Endothelial cell (in vitro differentiated cells): ENCODE measurements at regions not wholly inside any gene's neighbourhood (a gene's known extent, or its start where the extent isn't known, plus 50 kb on each side); places are given as distances from the start of the nearest gene placed in this dataset.
"Not testable (repeated sequence)": the region's sequence is repeated elsewhere in the genome, so short reads cannot be mapped to it uniquely, and the experiment has no call there.

Experiments
- DNase-seq: peaks from one replicate; pipeline ENCODE4 v3.0.0; 2021; ENCODE audit warnings: low spot score
- H3K27ac Mint-ChIP-seq: one replicate; pipeline ENCODE4 v1.8.0; 2021; ENCODE audit warnings: mixed read lengths, inconsistent platforms; ENCODE audit not compliant: unreplicated experiment
- H3K27me3 Mint-ChIP-seq: one replicate; pipeline ENCODE4 v1.8.0; 2021; ENCODE audit warnings: mild to moderate bottlenecking, moderate library complexity, mixed read lengths, inconsistent platforms; ENCODE audit not compliant: unreplicated experiment
- H3K36me3 Mint-ChIP-seq: one replicate; pipeline ENCODE4 v1.8.0; 2021; ENCODE audit warnings: mild to moderate bottlenecking, low read depth, mixed read lengths, inconsistent platforms; ENCODE audit not compliant: unreplicated experiment
- H3K4me1 Mint-ChIP-seq: one replicate; pipeline ENCODE4 v1.8.0; 2021; ENCODE audit warnings: mild to moderate bottlenecking, mixed read lengths, inconsistent platforms; ENCODE audit not compliant: unreplicated experiment
- H3K4me3 Mint-ChIP-seq: one replicate; pipeline ENCODE4 v1.8.0; 2021; ENCODE audit warnings: mild to moderate bottlenecking, mixed read lengths, inconsistent platforms; ENCODE audit not compliant: unreplicated experiment
- H3K9me3 Mint-ChIP-seq: one replicate; pipeline ENCODE4 v1.8.0; 2021; ENCODE audit warnings: mixed read lengths, inconsistent platforms; ENCODE audit not compliant: unreplicated experiment
- CTCF ChIP-seq: fragments of 200-600 bp; sonication (generic); IDR thresholded peaks from one replicate; pipeline ENCODE4 v1.5.0; 2021; ENCODE audit warnings: antibody characterized with exemption; ENCODE audit not compliant: unreplicated experiment

DNA sequence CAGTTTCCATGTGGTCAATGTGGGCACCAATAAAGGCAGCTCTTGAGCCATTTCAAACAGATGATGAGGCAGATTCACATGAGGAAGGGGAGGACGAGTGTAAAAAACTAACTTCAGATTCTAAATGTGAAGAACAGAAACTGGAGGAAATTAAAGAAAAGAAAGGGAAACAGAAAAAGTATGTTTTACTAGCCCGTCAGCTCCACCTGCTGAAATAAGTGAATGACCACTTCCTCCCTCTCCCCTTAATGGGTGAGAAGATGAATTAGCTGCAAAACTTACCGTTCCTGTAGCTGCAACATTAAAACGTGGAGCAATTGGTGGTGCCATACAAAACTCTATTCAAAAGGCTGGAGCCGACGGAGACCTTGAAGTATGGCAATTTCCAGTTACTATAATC, 203.5 kb downstream of the UXS1 start:
- no peak for DNase-seq
- Mint-ChIP-seq H3K4me3 (no peak overlapping the region), H3K9me3 (peaks cover 10% of the 10 kb centered on the region), H3K27ac (no peak overlapping the region), H3K27me3 (peaks cover 3% of the 10 kb centered on the region), H3K4me1 (no peaks in the 10 kb centered on the region), H3K36me3 (peaks cover 8% of the 10 kb centered on the region)
- no peak for TF ChIP-seq CTCF

GRCh38 chr2:105989803-105990202, 204.3 kb downstream of the UXS1 start:
- not testable (repeated sequence) for H3K27me3 Mint-ChIP-seq, H3K27ac Mint-ChIP-seq, H3K9me3 Mint-ChIP-seq, DNase-seq, H3K4me3 Mint-ChIP-seq, H3K4me1 Mint-ChIP-seq
- peaks cover 11% of the 10 kb centered on the region for H3K36me3 Mint-ChIP-seq

DNA sequence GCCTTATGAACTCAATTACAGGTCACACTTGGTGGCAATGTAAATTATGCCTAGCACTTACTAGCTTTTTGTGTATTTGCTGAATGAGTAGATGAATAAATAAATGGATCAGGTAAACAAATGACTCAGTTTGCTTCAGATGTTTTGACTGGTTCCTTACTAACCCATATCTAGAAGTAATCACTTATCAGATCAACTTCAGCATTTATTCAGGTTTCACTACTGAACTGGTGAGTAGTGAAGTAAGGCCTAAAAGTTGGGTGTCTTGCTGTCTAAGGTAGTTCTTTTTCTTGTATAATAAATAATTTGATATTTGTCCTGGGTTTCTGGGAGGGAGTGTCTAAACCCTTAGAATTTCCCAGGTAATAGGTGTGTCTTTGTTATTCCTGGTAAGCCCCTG, 205.0 kb downstream of the UXS1 start:
- Mint-ChIP-seq H3K4me3 (no peak overlapping the region), H3K9me3 (peaks cover 6% of the 10 kb centered on the region), H3K27ac (no peak overlapping the region), H3K36me3 (peaks cover 11% of the 10 kb centered on the region), H3K4me1 (no peaks in the 10 kb centered on the region), H3K27me3 (peaks cover 5% of the 10 kb centered on the region)
- TF ChIP-seq CTCF, result no peak
- no peak for DNase-seq

- TF ChIP-seq CTCF, result no peak
- Mint-ChIP-seq H3K27me3 (peaks cover 4% of the 10 kb centered on the region), H3K9me3 (peaks cover 4% of the 10 kb centered on the region), H3K27ac (no peak overlapping the region), H3K4me1 (no peaks in the 10 kb centered on the region), H3K4me3 (no peak overlapping the region), H3K36me3 (peaks cover 8% of the 10 kb centered on the region)
- no peak for DNase-seq
Measured at GRCh38 chr2:105977807-105978206, 216.3 kb downstream of the UXS1 start.

GRCh38 chr2:105977212-105977611, 216.9 kb downstream of the UXS1 start:
- Mint-ChIP-seq H3K27me3 (peaks cover 4% of the 10 kb centered on the region), H3K4me3 (no peak overlapping the region), H3K36me3 (peaks cover 8% of the 10 kb centered on the region), H3K9me3 (peaks cover 4% of the 10 kb centered on the region), H3K27ac (no peak overlapping the region), H3K4me1 (no peaks in the 10 kb centered on the region)
- no peak for TF ChIP-seq CTCF
- no peak for DNase-seq

- Mint-ChIP-seq H3K27ac (no peak overlapping the region), H3K4me3 (no peak overlapping the region), H3K4me1 (no peaks in the 10 kb centered on the region), H3K27me3 (peaks cover 4% of the 10 kb centered on the region), H3K36me3 (peaks cover 8% of the 10 kb centered on the region), H3K9me3 (peaks cover 4% of the 10 kb centered on the region)
- no peak for TF ChIP-seq CTCF
- DNase-seq, result no peak
Measured at GRCh38 chr2:105974812-105975211, 219.3 kb downstream of the UXS1 start.
